Skeletal muscle satellite cell (primary cell): ENCODE measurements at regions not wholly inside any gene's neighbourhood (a gene's known extent, or its start where the extent isn't known, plus 50 kb on each side); places are given as distances from the start of the nearest gene placed in this dataset.

Source experiments
- H3K27me3 ChIP-seq: 2 replicates; pipeline ENCODE4 v1.7.0; 2013; ENCODE audit warnings: low read length; ENCODE audit not compliant: control insufficient read depth, insufficient read depth
- H3K36me3 ChIP-seq: 2 replicates; pipeline ENCODE4 v1.7.0; 2013; ENCODE audit warnings: mild to moderate bottlenecking, control low read depth, low read length; ENCODE audit not compliant: insufficient read depth
- H3K4me1 ChIP-seq: 2 replicates; pipeline ENCODE4 v1.7.0; 2013; ENCODE audit warnings: low read length; ENCODE audit not compliant: control insufficient read depth, insufficient read depth
- H3K4me2 ChIP-seq: 2 replicates; pipeline ENCODE4 v1.7.0; 2013; ENCODE audit warnings: mild to moderate bottlenecking, low read length
- H3K4me3 ChIP-seq: 2 replicates; pipeline ENCODE4 v1.7.0; 2013; ENCODE audit warnings: low read length
- H3K9ac ChIP-seq: 2 replicates; pipeline ENCODE4 v1.7.0; 2013; ENCODE audit warnings: mild to moderate bottlenecking, low read depth, low read length, moderate library complexity
- H3K9me3 ChIP-seq: replicated peaks from 2 replicates; pipeline ENCODE4 v1.7.0; 2013; ENCODE audit warnings: mild to moderate bottlenecking, control low read depth, low read length

DNA sequence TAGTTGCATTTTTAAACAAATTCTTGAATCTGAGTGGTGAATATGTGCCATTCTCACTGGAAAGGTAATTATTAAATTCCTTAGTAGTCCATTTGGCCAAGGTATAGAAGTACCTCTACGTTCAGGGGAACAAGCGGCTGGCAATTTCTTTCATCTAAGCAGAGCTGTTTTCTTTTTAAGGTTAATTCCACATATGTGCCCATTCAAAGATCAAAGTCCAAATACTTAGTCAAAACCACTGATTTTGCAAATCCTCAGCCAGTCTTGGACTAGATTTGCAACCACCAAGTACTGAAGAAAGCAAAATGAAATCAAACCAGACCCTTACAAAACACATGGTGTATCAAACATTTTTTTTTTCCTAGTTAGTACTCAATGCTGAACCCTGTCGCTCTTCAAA lies 68.7 kb upstream of the JDP2 start:
- Histone ChIP-seq H3K9me3 (no peaks in the 10 kb centered on the region), H3K27me3 (peaks cover 28% of the 10 kb centered on the region), H3K36me3 (no peaks in the 10 kb centered on the region), H3K4me2 (no peak overlapping the region), H3K9ac (no peak overlapping the region), H3K4me3 (no peak overlapping the region), H3K4me1 (peaks cover 8% of the 10 kb centered on the region)

DNA sequence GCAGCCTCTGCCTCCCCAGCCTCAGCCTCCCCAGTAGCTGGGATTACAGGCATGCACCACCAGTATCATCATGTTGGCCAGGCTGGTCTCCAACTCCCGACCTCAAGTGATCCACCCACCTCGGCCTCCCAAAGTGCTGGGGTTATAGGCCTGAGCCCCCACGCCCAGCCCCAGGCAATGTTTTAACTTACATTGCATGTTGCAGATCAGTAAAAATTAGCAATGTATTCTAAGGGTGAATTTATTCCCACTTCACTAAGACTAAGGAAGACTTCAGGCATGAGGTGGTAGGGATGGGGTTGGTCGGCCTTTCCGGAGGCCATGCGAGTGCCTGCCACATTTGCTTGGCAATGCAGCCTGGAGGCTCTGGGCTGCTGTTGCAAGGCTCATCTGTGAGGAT lies 66.8 kb upstream of the JDP2 start:
- H3K36me3 ChIP-seq: no peaks in the 10 kb centered on the region
- H3K9ac ChIP-seq: no peak overlapping the region
- H3K27me3 ChIP-seq: peaks cover 46% of the 10 kb centered on the region
- no peaks in the 10 kb centered on the region for H3K9me3 ChIP-seq
- H3K4me1 ChIP-seq: peaks cover 8% of the 10 kb centered on the region
- H3K4me2 ChIP-seq: no peak overlapping the region
- no peak overlapping the region for H3K4me3 ChIP-seq

DNA sequence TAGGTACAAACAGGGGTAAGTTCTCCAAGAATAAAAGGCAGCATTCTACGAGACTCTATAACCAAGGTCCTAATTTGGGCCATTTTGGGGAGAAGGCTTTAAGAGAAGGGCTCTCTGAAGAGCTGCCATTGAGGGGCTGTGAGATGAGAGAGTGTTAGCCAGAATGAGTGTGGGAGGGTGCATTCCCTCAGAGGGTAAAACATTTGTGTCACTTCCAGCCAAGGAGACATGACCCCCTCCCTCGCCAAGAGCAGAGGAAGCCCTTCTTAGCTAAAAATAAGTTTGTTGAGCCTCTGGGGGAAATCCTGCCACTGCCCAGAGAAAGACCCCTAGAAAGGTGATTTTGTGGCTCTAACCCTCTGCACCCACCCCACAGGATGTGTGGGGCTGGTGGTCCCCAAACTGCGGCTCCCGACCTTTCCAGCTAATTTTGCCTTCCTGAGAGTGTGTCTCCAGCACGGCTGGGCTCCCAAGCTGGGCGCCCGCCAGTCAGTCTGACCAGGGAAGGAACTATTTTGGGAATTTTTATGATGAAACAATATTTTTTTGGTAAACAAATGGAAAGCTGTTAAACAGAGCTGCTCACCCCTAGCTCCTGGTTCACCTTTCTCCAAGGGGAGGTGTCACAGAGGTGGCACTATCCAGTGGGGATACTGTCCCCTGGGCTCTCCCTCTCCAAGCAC lies 65.9 kb upstream of the JDP2 start:
- peak overlapping the region; percentile 44 for H3K4me2 ChIP-seq
- peaks cover 8% of the 10 kb centered on the region for H3K4me1 ChIP-seq
- peak overlapping the region; percentile 43 for H3K4me3 ChIP-seq
- H3K9me3 ChIP-seq: no peaks in the 10 kb centered on the region
- H3K36me3 ChIP-seq: no peaks in the 10 kb centered on the region
- peaks cover 50% of the 10 kb centered on the region for H3K27me3 ChIP-seq
- H3K9ac ChIP-seq: peak overlapping the region; percentile 15

DNA sequence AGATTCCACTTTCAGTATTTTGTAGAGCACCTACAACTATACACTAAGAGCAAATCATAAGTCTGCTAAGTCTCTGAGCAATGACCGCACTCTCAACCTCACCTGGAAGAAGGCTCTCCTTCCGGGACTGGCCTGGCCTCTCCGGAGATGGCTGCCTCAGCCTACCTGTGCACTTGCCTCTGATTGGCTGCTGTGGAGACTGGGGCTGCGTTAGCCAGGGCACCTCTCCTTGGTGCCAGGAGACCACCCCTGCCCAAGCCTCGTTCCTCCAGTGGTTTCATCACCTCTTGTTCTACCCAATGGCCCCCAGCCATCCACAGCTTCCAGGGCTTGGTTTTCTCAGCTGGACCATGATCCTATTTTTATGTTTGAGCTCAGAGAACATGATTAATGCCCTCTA lies 64.7 kb upstream of the JDP2 start:
- Histone ChIP-seq H3K36me3 (no peaks in the 10 kb centered on the region), H3K27me3 (peaks cover 61% of the 10 kb centered on the region), H3K9ac (no peak overlapping the region), H3K4me3 (no peak overlapping the region), H3K4me1 (peaks cover 8% of the 10 kb centered on the region), H3K9me3 (no peaks in the 10 kb centered on the region), H3K4me2 (no peak overlapping the region)

DNA sequence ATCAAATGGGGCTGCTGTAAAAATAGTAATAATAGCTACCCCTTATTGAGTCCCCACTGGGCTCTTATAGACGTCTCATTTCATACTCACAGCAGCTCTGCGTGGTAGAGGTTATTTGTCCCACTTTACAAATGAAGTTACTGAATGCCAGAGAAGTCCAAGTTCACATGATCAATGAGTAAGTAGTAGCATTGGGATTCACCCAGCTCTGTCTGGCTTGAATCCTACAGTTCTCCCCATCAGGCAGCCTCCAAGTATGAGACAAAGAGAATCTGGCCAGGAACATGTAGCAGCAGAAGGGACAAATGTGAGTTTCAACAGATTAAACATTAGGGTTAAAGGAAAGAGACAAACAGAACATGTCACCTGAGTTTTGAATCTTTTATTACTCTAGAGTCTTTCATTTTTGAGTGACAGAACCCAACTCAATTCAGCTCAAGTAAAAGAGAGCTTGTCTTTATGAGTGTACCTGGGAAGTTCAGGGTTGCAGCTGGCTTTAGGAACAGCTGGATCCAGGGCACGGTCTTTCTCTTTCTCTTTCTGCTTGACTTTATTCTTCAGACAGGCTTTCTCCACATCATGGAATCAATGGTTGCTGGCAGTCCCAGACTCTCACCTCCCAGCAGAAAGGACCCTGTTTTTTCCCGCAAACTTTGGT lies 64.1 kb upstream of the JDP2 start:
- Histone ChIP-seq H3K4me1 (peaks cover 8% of the 10 kb centered on the region), H3K36me3 (no peaks in the 10 kb centered on the region), H3K9me3 (no peaks in the 10 kb centered on the region), H3K4me2 (no peak overlapping the region), H3K27me3 (peaks cover 61% of the 10 kb centered on the region), H3K9ac (no peak overlapping the region), H3K4me3 (no peak overlapping the region)

DNA sequence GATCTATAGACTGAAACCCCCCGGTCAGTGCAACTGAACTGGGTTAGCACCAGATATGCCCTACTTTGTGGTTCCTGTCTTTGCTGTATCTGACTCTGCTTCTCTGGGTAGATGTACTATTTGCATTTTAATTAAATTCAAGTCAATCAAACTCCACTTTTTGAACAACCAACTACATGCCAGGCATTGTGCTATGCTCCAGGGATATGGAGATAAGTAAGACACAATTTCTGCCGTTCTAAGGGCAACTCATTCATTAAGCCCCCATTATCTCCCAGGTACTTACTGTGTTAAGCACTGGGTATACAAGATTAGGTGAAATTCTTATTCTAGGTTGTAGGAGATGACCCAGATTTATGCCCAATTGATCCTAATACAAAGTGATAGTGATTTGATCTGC lies 62.7 kb upstream of the JDP2 start:
- H3K27me3 ChIP-seq: peaks cover 63% of the 10 kb centered on the region
- no peak overlapping the region for H3K9ac ChIP-seq

DNA sequence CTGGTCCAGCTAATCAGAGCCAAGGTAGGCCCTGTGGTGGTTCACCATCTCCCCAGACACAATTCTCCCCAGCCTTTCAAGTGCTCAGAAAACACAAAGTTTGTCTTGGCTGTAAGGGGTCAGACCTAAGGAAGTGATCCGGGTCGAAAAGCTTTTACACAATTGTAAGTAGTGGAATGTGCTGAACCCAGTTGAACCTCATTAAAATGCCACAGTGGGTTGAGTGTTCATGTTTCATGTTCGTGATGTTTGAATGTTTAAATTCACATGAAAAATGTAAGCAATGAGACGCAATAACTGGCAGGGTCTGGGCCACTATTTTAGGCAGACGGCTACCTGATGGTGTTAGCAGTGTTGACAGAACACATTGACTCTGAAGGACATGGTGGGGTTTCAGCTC lies 60.9 kb upstream of the JDP2 start:
- Histone ChIP-seq H3K9ac (no peak overlapping the region), H3K4me2 (no peak overlapping the region), H3K27me3 (peaks cover 68% of the 10 kb centered on the region), H3K4me3 (no peak overlapping the region), H3K36me3 (no peaks in the 10 kb centered on the region), H3K9me3 (no peaks in the 10 kb centered on the region), H3K4me1 (peaks cover 3% of the 10 kb centered on the region)

More for the DNA sequence above, 62.7 kb upstream of the JDP2 start:
- H3K4me3 ChIP-seq: no peak overlapping the region
- no peak overlapping the region for H3K4me2 ChIP-seq
- peaks cover 8% of the 10 kb centered on the region for H3K4me1 ChIP-seq
- no peaks in the 10 kb centered on the region for H3K9me3 ChIP-seq
- H3K36me3 ChIP-seq: no peaks in the 10 kb centered on the region

DNA sequence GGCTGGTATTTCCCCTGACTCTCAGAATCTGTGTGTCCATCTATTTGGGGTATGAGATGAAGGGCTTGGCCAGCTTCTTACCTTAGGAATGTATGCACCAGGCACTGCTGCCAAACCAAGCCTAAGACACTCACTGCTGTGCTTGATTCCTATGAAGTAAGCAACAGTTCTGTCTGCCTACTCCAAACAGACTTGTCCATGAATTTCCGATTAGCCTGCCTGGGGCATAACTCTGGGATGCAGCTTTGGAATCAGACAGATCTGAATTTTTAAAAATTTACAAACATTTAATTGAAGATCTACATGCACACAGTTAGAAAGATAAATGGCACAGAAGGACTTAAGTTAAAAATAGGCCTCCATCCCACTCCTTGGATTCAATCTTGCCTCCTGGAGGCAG lies 59.5 kb upstream of the JDP2 start:
- Histone ChIP-seq H3K9me3 (no peaks in the 10 kb centered on the region), H3K4me3 (no peak overlapping the region), H3K27me3 (peaks cover 73% of the 10 kb centered on the region), H3K4me2 (no peak overlapping the region), H3K36me3 (no peaks in the 10 kb centered on the region), H3K4me1 (no peaks in the 10 kb centered on the region), H3K9ac (no peak overlapping the region)

DNA sequence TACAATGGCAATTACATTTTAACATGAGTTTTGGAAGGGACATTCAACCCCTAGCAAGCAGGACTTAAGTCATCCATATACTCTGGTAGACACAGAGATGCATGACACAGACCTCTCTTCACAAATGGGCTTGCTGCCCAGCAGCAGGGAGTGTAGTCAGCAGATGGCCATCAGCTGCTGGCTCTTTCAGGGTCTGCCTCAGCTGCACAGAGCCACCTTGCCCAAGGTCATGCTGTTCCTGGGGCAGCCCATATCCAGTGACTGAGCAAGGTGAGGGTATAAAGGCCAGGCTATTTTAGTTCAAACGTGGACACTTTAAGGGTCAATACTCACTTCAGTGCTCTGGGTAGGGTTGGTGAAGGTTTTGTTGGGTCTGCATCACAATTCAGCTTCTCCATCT lies 58.3 kb upstream of the JDP2 start:
- Histone ChIP-seq H3K9ac (no peak overlapping the region), H3K27me3 (peaks cover 73% of the 10 kb centered on the region), H3K4me1 (no peaks in the 10 kb centered on the region), H3K9me3 (no peaks in the 10 kb centered on the region), H3K4me2 (no peak overlapping the region), H3K4me3 (no peak overlapping the region), H3K36me3 (no peaks in the 10 kb centered on the region)

DNA sequence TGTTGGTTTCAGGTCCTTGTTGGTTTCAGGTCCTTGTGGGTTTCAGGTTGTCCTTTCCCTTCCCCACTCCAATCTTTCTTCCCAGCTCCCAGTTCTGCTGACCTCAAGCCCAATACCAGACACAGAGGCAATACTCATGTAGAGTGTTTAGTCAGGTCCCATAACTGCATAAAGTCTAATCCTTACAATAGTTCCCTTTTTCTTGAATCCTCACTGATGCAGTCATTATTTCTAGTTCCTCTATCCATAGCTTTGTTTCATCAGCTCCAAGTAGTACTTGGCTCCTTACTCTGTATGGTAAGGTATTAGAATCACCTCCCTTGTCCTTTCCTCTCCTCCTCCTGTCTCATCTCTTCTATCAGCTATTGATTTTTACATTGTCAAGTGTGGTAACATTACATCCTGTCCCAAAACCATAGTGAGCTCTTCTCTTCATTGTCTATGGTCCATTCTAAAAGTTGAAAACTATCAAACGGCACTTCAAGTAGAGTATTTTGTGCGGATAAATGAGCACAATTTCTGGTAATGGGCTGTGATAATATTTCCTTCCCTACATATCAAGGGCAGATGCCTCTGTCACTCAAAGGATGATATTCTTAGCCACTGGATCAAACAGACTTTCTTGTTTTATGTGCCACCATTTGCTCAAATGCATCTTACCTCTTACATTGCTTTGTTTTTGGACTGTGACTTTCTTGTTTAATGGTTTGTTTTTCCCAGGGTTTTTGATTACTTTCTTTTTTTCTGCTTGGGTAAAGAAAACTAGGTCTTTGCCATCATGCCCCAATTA lies 57.2 kb upstream of the JDP2 start:
- Histone ChIP-seq H3K4me1 (no peaks in the 10 kb centered on the region), H3K9me3 (no peaks in the 10 kb centered on the region), H3K9ac (no peak overlapping the region), H3K4me3 (no peak overlapping the region), H3K4me2 (no peak overlapping the region), H3K36me3 (no peaks in the 10 kb centered on the region), H3K27me3 (peaks cover 74% of the 10 kb centered on the region)

DNA sequence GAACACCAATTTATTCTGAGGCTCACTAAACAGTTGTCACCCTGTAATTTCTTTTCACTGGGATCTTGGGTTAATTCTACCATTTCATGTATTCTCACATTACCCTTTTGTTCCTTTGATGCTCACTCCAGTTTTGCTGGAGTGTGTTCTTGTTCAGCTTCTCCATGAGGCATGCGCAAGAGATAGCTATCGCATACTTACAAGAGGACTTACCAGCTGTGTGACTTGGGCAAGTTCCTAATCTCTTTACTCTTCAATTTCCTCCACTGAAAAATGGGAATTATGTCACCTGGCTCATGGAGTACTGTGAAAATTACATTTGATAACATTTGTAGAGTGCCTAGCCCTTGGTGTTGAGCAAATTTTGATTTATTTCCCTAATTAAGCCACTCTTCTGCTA lies 56.5 kb upstream of the JDP2 start:
- no peaks in the 10 kb centered on the region for H3K9me3 ChIP-seq
- H3K4me2 ChIP-seq: no peak overlapping the region
- H3K9ac ChIP-seq: no peak overlapping the region
- H3K4me3 ChIP-seq: no peak overlapping the region
- H3K36me3 ChIP-seq: no peaks in the 10 kb centered on the region
- peaks cover 71% of the 10 kb centered on the region for H3K27me3 ChIP-seq
- no peaks in the 10 kb centered on the region for H3K4me1 ChIP-seq
